ENCODE measurements at regions not wholly inside any gene's neighbourhood (a gene's known extent, or its start where the extent isn't known, plus 50 kb on each side); places are given as distances from the start of the nearest gene placed in this dataset.

DNA sequence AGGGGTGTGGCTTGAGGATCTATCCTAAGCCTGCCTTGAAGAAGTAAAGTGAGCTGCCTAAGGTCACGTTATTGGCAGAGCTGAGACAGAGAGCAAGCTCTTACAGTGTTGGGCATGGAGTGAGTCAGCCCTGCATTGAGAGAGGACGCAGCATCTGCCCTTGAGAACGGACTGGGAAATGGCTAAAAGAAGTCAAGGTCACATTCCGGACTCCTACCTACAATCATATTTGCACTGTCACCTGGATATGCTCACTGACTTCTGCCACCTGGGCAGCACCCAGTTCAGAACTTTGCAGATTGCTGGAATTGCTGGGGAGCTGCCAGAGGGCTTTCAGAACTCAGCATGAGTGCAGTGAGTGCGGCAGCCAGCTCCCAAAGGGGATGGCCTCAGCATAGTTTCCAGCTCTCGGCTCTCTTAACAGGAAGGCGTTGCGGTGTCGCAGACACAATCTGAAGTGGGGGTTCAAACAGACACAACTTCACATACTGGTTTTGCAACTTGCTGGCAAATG lies 199.3 kb upstream of the SGK1 start:
- Histone ChIP-seq H3K4me1 (ENCODE audit: control insufficient read depth, insufficient read depth, low read length, poor library complexity, severe bottlenecking) (peaks cover 29% of the 10 kb centered on the region), H3K4me3 (ENCODE audit: extremely low read depth, insufficient read depth, low read length, poor library complexity, severe bottlenecking) (no peak overlapping the region)
- 35 to 47% methylated on average over 7 to 9 of the region's 9 CpGs for WGBS, 2 experiments (ENCODE audit: insufficient coverage in 2 of 2)

DNA sequence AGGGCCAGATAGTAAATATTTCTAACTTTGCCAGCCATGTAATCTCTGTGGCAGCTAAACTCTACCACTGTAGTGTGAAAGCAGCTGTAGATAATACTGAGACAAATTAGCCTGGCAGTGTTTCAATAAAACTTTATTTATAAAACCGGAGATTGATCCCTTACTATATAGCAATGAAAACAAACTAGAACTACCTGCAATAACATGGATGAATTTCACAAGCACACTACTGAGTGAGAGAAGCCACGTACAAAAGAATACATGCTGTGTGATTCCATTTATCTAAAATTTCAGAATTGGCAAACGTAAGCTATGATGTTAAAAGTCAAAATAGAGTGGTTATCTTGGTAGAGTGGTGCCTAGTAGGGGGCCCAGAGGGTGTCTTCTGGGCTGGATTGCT lies 198.7 kb upstream of the SGK1 start:
- H3K4me1 ChIP-seq (ENCODE audit: control insufficient read depth, insufficient read depth, low read length, poor library complexity, severe bottlenecking): peaks cover 31% of the 10 kb centered on the region

More for the DNA sequence above, 199.3 kb upstream of the SGK1 start:
- Histone ChIP-seq H3K36me3 (ENCODE audit: control insufficient read depth, insufficient read depth, low read length) (no peaks in the 10 kb centered on the region), H3K9me3 (ENCODE audit: control insufficient read depth, low read length) (no peaks in the 10 kb centered on the region), H3K27ac (ENCODE audit: low read depth, low read length, severe bottlenecking) (peak overlapping the region; percentile 65)

DNA sequence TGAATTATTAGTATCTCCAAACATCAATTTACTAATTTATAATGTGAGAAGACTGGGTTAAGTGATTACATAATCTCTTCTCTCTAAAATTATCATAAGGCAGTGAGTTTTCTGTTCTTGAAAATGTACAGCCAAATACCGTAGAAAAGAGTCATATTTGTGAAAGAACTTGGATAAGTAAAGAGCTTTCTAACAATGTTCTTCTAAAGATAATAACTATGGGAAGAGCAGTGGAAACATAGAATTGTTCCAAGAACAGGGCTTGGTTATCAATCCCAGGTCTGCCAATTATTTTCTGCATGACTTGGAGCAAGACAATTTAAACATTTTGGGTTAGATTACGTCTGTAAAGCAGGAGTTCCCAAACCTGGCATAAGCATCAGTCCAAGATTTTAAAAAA lies 198.1 kb upstream of the SGK1 start:
- Histone ChIP-seq H3K4me3 (ENCODE audit: extremely low read depth, insufficient read depth, low read length, poor library complexity, severe bottlenecking) (no peak overlapping the region), H3K4me1 (ENCODE audit: control insufficient read depth, insufficient read depth, low read length, poor library complexity, severe bottlenecking) (peaks cover 30% of the 10 kb centered on the region), H3K9me3 (ENCODE audit: control insufficient read depth, low read length) (no peaks in the 10 kb centered on the region), H3K27ac (ENCODE audit: low read depth, low read length, severe bottlenecking) (no peak overlapping the region), H3K36me3 (ENCODE audit: control insufficient read depth, insufficient read depth, low read length) (no peaks in the 10 kb centered on the region)
- 80% methylated on average over 1 of the region's 2 CpGs; no CpG with 5 or more reads in 1 of the 2 experiments for WGBS, 2 experiments (ENCODE audit: insufficient coverage in 2 of 2)

More for the DNA sequence above, 198.7 kb upstream of the SGK1 start:
- Histone ChIP-seq H3K27ac (ENCODE audit: low read depth, low read length, severe bottlenecking) (no peak overlapping the region), H3K4me3 (ENCODE audit: extremely low read depth, insufficient read depth, low read length, poor library complexity, severe bottlenecking) (no peak overlapping the region), H3K9me3 (ENCODE audit: control insufficient read depth, low read length) (no peaks in the 10 kb centered on the region), H3K36me3 (ENCODE audit: control insufficient read depth, insufficient read depth, low read length) (no peaks in the 10 kb centered on the region)
- 92% methylated on average over 2 of the region's 3 CpGs; no CpG with 5 or more reads in 1 of the 2 experiments for WGBS, 2 experiments (ENCODE audit: insufficient coverage in 2 of 2)

DNA sequence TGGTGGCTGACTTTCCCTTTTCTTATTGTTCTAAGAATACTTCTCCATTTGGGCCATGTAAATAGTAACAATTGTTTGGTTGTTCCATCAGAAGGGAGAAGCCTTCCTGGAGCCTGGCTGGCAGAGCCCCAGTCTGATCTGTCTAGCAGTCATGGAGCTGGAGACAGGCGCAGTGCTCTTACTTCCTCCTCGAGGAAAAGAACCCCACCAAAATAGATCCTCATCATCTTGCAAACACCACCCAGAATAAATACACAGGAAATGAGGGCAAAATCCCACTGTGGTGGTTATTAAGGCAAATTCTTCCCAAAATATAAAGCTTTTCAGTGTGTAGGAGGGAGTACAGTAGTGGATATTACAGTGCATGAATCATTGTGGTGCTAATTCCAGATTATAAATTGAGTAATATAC lies 195.1 kb upstream of the SGK1 start:
- no peak overlapping the region for H3K4me3 ChIP-seq (ENCODE audit: extremely low read depth, insufficient read depth, low read length, poor library complexity, severe bottlenecking)
- no CpG with 5 or more reads among the region's 2 CpGs for WGBS, 2 experiments (ENCODE audit: insufficient coverage in 2 of 2)
- peaks cover 10% of the 10 kb centered on the region for H3K4me1 ChIP-seq (ENCODE audit: control insufficient read depth, insufficient read depth, low read length, poor library complexity, severe bottlenecking)

DNA sequence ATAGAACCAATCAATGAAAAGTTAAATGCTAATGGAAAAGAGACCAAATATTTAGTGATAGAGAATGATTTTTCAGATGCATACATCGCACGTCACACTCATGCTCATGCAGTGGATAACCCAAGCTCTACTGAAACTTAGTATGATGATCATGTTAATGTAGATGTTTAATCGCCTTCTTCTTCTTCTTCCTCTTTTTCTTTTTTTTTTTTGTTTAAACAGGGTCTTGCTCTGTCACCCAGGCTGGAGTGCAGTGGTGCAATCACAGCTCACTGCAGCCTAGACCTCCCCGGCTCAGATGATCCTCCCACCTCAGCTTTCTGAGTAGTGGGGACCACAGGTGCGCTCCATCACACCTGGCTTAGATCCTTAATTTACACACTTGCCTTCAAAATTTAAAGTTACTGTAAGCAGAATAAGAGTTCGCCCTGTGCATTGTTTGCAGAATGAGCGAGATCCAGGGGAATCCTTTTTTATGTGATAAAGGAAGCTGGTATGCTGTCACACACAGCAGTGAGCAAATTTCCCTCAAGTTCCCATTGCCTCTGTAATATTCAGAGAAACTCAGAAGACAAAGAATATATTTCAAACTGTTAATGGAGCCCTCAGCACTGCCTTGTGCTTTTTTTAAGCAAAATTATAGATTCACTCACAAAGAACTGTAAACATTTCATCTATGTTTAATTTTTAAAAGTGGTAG lies 194.2 kb upstream of the SGK1 start:
- no peak overlapping the region for H3K4me3 ChIP-seq (ENCODE audit: extremely low read depth, insufficient read depth, low read length, poor library complexity, severe bottlenecking)
- WGBS, 2 experiments (ENCODE audit: insufficient coverage in 2 of 2): 93 to 100% methylated on average over 2 to 5 of the region's 7 CpGs

More for the DNA sequence above, 195.1 kb upstream of the SGK1 start:
- H3K9me3 ChIP-seq (ENCODE audit: control insufficient read depth, low read length): no peaks in the 10 kb centered on the region
- H3K36me3 ChIP-seq (ENCODE audit: control insufficient read depth, insufficient read depth, low read length): no peaks in the 10 kb centered on the region
- H3K27ac ChIP-seq (ENCODE audit: low read depth, low read length, severe bottlenecking): peak overlapping the region; percentile 51

DNA sequence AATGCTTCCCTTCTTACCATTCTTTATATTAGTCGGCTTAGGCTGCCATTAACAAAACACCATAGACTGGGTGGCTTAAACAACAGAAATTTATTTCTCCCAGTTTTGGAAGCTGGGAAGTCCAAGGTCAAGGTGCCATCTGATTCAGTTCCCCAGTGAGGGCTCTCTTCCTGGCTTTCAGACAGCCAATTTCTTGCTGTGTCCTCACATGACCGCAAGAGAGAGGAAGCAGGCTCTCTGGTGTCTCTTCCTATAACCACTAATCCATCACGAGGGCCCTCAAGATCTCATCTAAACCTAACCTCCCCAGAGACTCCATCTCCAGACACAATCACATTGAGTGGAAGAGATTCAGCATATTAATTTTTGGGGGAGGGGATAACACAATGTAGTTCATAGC lies 193.0 kb upstream of the SGK1 start:
- WGBS, 2 experiments (ENCODE audit: insufficient coverage in 2 of 2): 88 to 100% methylated on average over 1 to 2 of the region's 3 CpGs

More for the DNA sequence above, 194.2 kb upstream of the SGK1 start:
- H3K36me3 ChIP-seq (ENCODE audit: control insufficient read depth, insufficient read depth, low read length): no peaks in the 10 kb centered on the region
- H3K27ac ChIP-seq (ENCODE audit: low read depth, low read length, severe bottlenecking): no peak overlapping the region
- H3K9me3 ChIP-seq (ENCODE audit: control insufficient read depth, low read length): no peaks in the 10 kb centered on the region
- peaks cover 10% of the 10 kb centered on the region for H3K4me1 ChIP-seq (ENCODE audit: control insufficient read depth, insufficient read depth, low read length, poor library complexity, severe bottlenecking)

DNA sequence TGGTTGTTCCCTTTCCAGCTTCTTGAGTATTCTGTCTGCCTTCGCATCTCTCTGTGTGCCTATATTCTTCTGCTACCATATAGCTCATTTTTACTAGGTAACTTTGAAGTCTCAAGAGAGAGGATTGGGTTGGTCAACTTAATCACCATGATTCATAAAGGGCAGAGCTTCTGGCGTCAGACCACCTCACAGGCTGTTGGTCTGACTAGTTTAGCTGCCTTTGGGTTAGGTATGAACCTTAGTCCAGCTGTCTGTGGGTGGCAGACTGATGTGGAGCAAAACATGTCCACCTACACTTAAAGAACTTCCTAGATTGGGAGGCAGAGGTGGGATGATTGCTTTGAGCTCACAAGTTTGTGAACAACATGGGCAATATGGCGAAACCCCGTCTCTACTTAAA lies 192.2 kb upstream of the SGK1 start:
- Histone ChIP-seq H3K4me3 (ENCODE audit: extremely low read depth, insufficient read depth, low read length, poor library complexity, severe bottlenecking) (no peak overlapping the region), H3K4me1 (ENCODE audit: control insufficient read depth, insufficient read depth, low read length, poor library complexity, severe bottlenecking) (peaks cover 10% of the 10 kb centered on the region), H3K36me3 (ENCODE audit: control insufficient read depth, insufficient read depth, low read length) (no peaks in the 10 kb centered on the region), H3K9me3 (ENCODE audit: control insufficient read depth, low read length) (no peaks in the 10 kb centered on the region), H3K27ac (ENCODE audit: low read depth, low read length, severe bottlenecking) (no peak overlapping the region)
- WGBS, 2 experiments (ENCODE audit: insufficient coverage in 2 of 2): 96 to 100% methylated on average over 2 of the region's 4 CpGs

More for the DNA sequence above, 193.0 kb upstream of the SGK1 start:
- Histone ChIP-seq H3K4me1 (ENCODE audit: control insufficient read depth, insufficient read depth, low read length, poor library complexity, severe bottlenecking) (peaks cover 10% of the 10 kb centered on the region), H3K9me3 (ENCODE audit: control insufficient read depth, low read length) (no peaks in the 10 kb centered on the region), H3K36me3 (ENCODE audit: control insufficient read depth, insufficient read depth, low read length) (no peaks in the 10 kb centered on the region), H3K27ac (ENCODE audit: low read depth, low read length, severe bottlenecking) (no peak overlapping the region), H3K4me3 (ENCODE audit: extremely low read depth, insufficient read depth, low read length, poor library complexity, severe bottlenecking) (no peak overlapping the region)

DNA sequence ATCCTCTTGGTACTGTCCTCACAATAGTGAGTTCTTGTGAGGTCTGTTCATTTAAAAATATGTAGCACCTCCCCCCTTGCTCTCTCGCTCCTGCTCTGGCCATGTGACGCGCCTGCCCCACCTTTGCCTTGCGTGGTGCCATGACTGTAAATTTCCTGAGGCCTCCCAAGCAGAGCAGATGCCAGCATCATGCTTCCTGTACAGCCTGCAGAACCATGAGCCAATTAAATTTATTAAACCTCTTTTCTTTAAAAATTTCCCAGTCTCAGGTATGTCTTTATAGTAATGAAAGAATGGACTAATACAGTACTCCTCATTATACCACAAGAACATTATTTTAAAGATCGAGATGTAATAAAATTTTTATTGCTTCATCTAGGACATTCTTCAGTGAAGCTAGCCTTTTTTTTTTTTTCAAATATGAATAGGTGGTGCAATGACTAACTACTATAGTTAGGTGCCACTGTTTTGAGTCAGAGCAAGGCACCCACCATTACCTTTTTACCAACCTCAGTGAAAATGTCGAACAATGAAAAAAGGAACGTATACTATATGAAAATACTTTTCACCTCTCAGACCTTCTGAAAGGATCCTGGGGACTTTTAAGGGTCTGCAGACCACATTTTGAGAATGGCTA lies 191.1 kb upstream of the SGK1 start:
- Histone ChIP-seq H3K27ac (ENCODE audit: low read depth, low read length, severe bottlenecking) (no peak overlapping the region), H3K4me1 (ENCODE audit: control insufficient read depth, insufficient read depth, low read length, poor library complexity, severe bottlenecking) (peaks cover 10% of the 10 kb centered on the region), H3K4me3 (ENCODE audit: extremely low read depth, insufficient read depth, low read length, poor library complexity, severe bottlenecking) (no peak overlapping the region), H3K9me3 (ENCODE audit: control insufficient read depth, low read length) (no peaks in the 10 kb centered on the region), H3K36me3 (ENCODE audit: control insufficient read depth, insufficient read depth, low read length) (no peaks in the 10 kb centered on the region)
- WGBS, 2 experiments (ENCODE audit: insufficient coverage in 2 of 2): 88% methylated on average over 4 of the region's 7 CpGs; no CpG with 5 or more reads in 1 of the 2 experiments

DNA sequence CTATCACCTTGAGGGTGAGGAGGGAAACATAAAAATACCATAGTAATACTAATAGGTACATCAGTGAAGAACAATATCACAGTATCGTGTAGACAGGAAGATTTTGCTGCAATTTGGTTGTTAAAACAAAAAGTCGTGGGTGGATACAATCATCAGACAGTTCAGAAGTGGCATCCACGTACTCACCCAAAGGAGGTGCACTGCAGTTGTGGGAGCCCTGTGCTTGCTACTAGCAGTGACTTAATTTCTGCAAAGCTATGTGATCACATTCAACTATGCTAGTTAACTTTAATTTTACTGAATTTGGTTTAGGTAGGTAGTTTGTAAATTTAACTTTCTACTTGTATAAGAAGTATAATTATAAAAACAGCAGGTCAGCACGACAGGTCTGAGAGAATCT lies 188.2 kb upstream of the SGK1 start:
- H3K27ac ChIP-seq (ENCODE audit: low read depth, low read length, severe bottlenecking): no peak overlapping the region
- 95 to 96% methylated on average over 3 of the region's 4 CpGs for WGBS, 2 experiments (ENCODE audit: insufficient coverage in 2 of 2)
- no peak overlapping the region for H3K4me3 ChIP-seq (ENCODE audit: extremely low read depth, insufficient read depth, low read length, poor library complexity, severe bottlenecking)
- peaks cover 13% of the 10 kb centered on the region for H3K4me1 ChIP-seq (ENCODE audit: control insufficient read depth, insufficient read depth, low read length, poor library complexity, severe bottlenecking)
- no peaks in the 10 kb centered on the region for H3K36me3 ChIP-seq (ENCODE audit: control insufficient read depth, insufficient read depth, low read length)
- no peaks in the 10 kb centered on the region for H3K9me3 ChIP-seq (ENCODE audit: control insufficient read depth, low read length)

DNA sequence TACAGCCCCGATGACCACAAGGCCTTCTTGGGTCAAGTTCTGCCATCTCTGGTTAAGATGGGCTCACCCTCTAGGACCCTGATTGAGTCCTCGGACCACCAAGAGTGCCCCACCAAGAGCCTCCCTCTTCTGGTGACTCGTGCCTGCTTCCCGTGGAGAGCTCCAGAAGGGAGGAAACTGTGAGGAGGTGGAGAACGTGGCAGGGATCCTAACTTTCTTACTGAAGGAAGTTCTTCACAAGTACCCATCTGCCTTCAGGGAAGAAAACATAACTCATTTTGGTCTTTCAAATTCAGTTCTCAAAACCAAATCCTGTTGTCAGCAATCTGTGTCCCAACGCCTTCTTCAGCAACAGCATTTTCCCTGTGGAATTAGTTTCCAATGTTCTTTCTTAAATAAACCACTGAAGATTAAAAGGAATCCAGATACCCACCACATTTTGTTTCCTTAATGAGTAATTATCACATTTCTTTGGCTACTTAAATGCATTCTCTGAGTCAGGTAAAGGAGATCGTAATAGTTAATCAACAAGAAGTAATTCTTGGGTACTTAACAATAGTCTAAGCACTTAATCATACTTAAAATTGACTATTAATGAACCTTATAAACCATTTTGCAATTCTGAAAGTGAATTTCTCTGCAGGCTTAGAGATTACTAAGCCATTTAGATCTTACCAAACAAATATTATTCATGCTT lies 185.8 kb upstream of the SGK1 start:
- Histone ChIP-seq H3K9me3 (ENCODE audit: control insufficient read depth, low read length) (no peaks in the 10 kb centered on the region), H3K36me3 (ENCODE audit: control insufficient read depth, insufficient read depth, low read length) (no peaks in the 10 kb centered on the region), H3K27ac (ENCODE audit: low read depth, low read length, severe bottlenecking) (no peak overlapping the region), H3K4me3 (ENCODE audit: extremely low read depth, insufficient read depth, low read length, poor library complexity, severe bottlenecking) (no peak overlapping the region), H3K4me1 (ENCODE audit: control insufficient read depth, insufficient read depth, low read length, poor library complexity, severe bottlenecking) (peaks cover 13% of the 10 kb centered on the region)
- 92 to 94% methylated on average over 2 of the region's 7 CpGs for WGBS, 2 experiments (ENCODE audit: insufficient coverage in 2 of 2)

Data from mesodermal cell (in vitro differentiated cells).